Breast epithelium (tissue), 3 donors: ENCODE measurements at regions not wholly inside any gene's neighbourhood (a gene's known extent, or its start where the extent isn't known, plus 50 kb on each side); places are given as distances from the start of the nearest gene placed in this dataset.

Experiments
- POLR2A ChIP-seq: fragments of 450-650 bp; IDR thresholded peaks from one replicate; pipeline ENCODE4 v1.6.1; 2016; ENCODE audit warnings: antibody characterized with exemption, mild to moderate bottlenecking, moderate library complexity
- POLR2AphosphoS5 ChIP-seq, 3 donors: sonication (generic); formaldehyde crosslinking; IDR thresholded peaks; one replicate each; pipeline ENCODE4 v1.6.1; 2017; ENCODE audit warnings: antibody characterized with exemption in 3 of 3
- TF ChIP-seq, protein P1 (sequence below), 3 donors: fragments of 450-650 bp; IDR thresholded peaks; one replicate each; pipeline ENCODE4 v1.5.1; 2016 to 2017; ENCODE audit warnings: antibody characterized with exemption in 3 of 3, mild to moderate bottlenecking in 3 of 3, moderate library complexity in 3 of 3

GRCh38 chr1:224042557-224043118 is 71.3 kb upstream of the FBXO28 start:
- TF ChIP-seq, protein P1, sequence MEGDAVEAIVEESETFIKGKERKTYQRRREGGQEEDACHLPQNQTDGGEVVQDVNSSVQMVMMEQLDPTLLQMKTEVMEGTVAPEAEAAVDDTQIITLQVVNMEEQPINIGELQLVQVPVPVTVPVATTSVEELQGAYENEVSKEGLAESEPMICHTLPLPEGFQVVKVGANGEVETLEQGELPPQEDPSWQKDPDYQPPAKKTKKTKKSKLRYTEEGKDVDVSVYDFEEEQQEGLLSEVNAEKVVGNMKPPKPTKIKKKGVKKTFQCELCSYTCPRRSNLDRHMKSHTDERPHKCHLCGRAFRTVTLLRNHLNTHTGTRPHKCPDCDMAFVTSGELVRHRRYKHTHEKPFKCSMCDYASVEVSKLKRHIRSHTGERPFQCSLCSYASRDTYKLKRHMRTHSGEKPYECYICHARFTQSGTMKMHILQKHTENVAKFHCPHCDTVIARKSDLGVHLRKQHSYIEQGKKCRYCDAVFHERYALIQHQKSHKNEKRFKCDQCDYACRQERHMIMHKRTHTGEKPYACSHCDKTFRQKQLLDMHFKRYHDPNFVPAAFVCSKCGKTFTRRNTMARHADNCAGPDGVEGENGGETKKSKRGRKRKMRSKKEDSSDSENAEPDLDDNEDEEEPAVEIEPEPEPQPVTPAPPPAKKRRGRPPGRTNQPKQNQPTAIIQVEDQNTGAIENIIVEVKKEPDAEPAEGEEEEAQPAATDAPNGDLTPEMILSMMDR (IDR thresholded peaks at IDR 0.05): no peak
- TF ChIP-seq POLR2A (no peak), POLR2AphosphoS5 (IDR thresholded peaks at IDR 0.05) (no peak)
